OCI-LY3 (cell line): ENCODE measurements at regions not wholly inside any gene's neighbourhood (a gene's known extent, or its start where the extent isn't known, plus 50 kb on each side); places are given as distances from the start of the nearest gene placed in this dataset.
A peak's percentile ranks its signal among the peaks of the same experiment; 100 is the strongest.

Experiments
- H2AFZ ChIP-seq: fragments of 200-600, 300-600 bp; shearing (Covaris generic); 2 replicates; pipeline ENCODE4 v1.6.0; 2014; ENCODE audit warnings: antibody characterized with exemption, low read depth, low read length
- H3K27ac ChIP-seq: fragments of 200-600, 300-600 bp; sonication (generic); 2 replicates; pipeline ENCODE4 v1.5.1; 2014; ENCODE audit warnings: mild to moderate bottlenecking, low read length, moderate library complexity, mixed read lengths
- H3K27me3 ChIP-seq: fragments of 200-600, 300-600 bp; sonication (generic); 2 replicates; pipeline ENCODE4 v1.6.1; 2014; ENCODE audit warnings: low read depth, low read length, mixed read lengths
- H3K36me3 ChIP-seq: fragments of 200-600, 300-600 bp; sonication (generic); replicated peaks from 2 replicates; pipeline ENCODE3; 2014; ENCODE audit warnings: low read depth, low read length, mixed read lengths
- H3K4me1 ChIP-seq: fragments of 300-600, 200-600 bp; sonication (generic); 2 replicates; pipeline ENCODE4 v1.6.1; 2014; ENCODE audit warnings: low read length, mixed read lengths
- H3K4me2 ChIP-seq: fragments of 200-600, 300-600 bp; sonication (generic); 2 replicates; pipeline ENCODE4 v1.6.1; 2014; ENCODE audit warnings: low read length, mixed read lengths
- H3K4me3 ChIP-seq: fragments of 300-600, 200-600 bp; sonication (generic); 2 replicates; pipeline ENCODE4 v1.5.1; 2014; ENCODE audit warnings: antibody characterized with exemption, mild to moderate bottlenecking, low read length, moderate library complexity
- H3K79me2 ChIP-seq: fragments of 300-600, 200-600 bp; shearing (Covaris generic); 2 replicates; pipeline ENCODE4 v1.6.1; 2014; ENCODE audit warnings: mild to moderate bottlenecking, low read length, mixed read lengths
- H3K9ac ChIP-seq: fragments of 300-600, 200-600 bp; shearing (Covaris generic); 2 replicates; pipeline ENCODE4 v1.6.0; 2014; ENCODE audit warnings: mild to moderate bottlenecking, low read length, moderate library complexity
- H3K9me3 ChIP-seq: fragments of 200-600, 300-600 bp; shearing (Covaris generic); 2 replicates; pipeline ENCODE4 v1.6.1; 2014; ENCODE audit warnings: low read length, mixed read lengths; ENCODE audit not compliant: insufficient read depth
- H4K20me1 ChIP-seq: fragments of 200-600, 300-600 bp; sonication (generic); 2 replicates; pipeline ENCODE4 v1.6.1; 2016; ENCODE audit warnings: low read length, mixed read lengths; ENCODE audit not compliant: insufficient read depth
- EZH2phosphoT487 ChIP-seq: fragments of 200-600 bp; shearing (Covaris generic); IDR thresholded peaks from 2 replicates; pipeline ENCODE4 v1.6.1; 2018; ENCODE audit warnings: antibody characterized with exemption, mixed run types, low read depth
- TF ChIP-seq, protein P1 (sequence below): fragments of 200-600, 300-600 bp; sonication (generic); IDR thresholded peaks from 2 replicates; pipeline ENCODE4 v1.5.1; 2014; ENCODE audit warnings: antibody characterized with exemption, low read length, low read depth

DNA sequence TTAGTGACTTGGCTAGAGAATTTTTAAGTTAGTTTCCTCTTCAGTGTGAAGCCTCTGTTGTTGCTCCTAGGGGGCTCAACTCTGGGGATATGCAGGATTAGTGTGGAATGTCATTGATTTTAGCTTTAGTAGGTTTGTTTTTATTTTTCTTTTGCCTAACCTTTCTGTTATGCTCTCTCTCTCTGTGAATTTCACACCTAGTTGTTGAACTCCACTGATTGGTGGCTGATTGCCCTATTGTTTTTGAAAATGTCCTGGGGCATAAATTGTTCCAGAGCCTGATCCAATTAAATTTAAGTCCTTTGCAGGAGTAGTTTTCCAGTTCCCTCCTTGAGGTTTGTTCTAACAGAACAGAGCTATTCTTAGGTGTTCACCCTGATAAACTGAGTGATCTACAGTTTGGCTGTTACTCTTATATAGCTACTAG lies 393.3 kb upstream of the CTSO start:
- H3K36me3 ChIP-seq: no peaks in the 10 kb centered on the region
- no peak overlapping the region for H3K4me3 ChIP-seq
- TF ChIP-seq EZH2phosphoT487: no peak
- TF ChIP-seq, protein P1, sequence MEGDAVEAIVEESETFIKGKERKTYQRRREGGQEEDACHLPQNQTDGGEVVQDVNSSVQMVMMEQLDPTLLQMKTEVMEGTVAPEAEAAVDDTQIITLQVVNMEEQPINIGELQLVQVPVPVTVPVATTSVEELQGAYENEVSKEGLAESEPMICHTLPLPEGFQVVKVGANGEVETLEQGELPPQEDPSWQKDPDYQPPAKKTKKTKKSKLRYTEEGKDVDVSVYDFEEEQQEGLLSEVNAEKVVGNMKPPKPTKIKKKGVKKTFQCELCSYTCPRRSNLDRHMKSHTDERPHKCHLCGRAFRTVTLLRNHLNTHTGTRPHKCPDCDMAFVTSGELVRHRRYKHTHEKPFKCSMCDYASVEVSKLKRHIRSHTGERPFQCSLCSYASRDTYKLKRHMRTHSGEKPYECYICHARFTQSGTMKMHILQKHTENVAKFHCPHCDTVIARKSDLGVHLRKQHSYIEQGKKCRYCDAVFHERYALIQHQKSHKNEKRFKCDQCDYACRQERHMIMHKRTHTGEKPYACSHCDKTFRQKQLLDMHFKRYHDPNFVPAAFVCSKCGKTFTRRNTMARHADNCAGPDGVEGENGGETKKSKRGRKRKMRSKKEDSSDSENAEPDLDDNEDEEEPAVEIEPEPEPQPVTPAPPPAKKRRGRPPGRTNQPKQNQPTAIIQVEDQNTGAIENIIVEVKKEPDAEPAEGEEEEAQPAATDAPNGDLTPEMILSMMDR: no peak
- no peaks in the 10 kb centered on the region for H4K20me1 ChIP-seq
- no peak overlapping the region for H3K27ac ChIP-seq
- no peaks in the 10 kb centered on the region for H3K9me3 ChIP-seq
- H3K4me2 ChIP-seq: no peak overlapping the region
- H3K79me2 ChIP-seq: no peaks in the 10 kb centered on the region
- H3K9ac ChIP-seq: no peak overlapping the region
- no peaks in the 10 kb centered on the region for H3K4me1 ChIP-seq
- H3K27me3 ChIP-seq: no peaks in the 10 kb centered on the region
- H2AFZ ChIP-seq: no peak overlapping the region

DNA sequence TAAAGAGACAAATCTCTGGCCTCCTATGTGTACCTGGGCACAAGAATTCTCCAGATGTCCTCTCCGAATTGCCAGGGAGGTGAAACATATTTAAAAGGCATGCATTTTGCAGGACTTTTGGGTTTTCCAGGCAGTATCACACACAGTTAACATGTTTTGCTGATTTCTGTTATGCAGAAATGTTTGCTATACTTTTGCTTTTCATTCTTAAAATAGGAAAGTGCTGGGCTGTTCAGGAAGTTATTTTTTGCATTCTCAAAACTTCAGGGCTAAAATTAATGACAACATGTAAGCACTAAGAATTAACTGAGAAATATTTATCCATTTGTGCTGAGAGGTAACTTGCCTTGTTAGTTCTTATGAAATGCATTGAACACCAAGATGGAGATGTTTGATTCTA lies 390.7 kb upstream of the CTSO start:
- Histone ChIP-seq H3K27ac (no peak overlapping the region), H3K79me2 (no peaks in the 10 kb centered on the region), H3K9me3 (no peaks in the 10 kb centered on the region), H3K4me2 (no peak overlapping the region), H3K36me3 (no peaks in the 10 kb centered on the region), H3K27me3 (no peaks in the 10 kb centered on the region), H2AFZ (peak overlapping the region; percentile 14; the same call in 1 of the 2 replicates), H3K9ac (no peak overlapping the region), H3K4me1 (no peaks in the 10 kb centered on the region), H4K20me1 (no peaks in the 10 kb centered on the region), H3K4me3 (no peak overlapping the region)
- TF ChIP-seq, protein P1: no peak
- no peak for TF ChIP-seq EZH2phosphoT487

DNA sequence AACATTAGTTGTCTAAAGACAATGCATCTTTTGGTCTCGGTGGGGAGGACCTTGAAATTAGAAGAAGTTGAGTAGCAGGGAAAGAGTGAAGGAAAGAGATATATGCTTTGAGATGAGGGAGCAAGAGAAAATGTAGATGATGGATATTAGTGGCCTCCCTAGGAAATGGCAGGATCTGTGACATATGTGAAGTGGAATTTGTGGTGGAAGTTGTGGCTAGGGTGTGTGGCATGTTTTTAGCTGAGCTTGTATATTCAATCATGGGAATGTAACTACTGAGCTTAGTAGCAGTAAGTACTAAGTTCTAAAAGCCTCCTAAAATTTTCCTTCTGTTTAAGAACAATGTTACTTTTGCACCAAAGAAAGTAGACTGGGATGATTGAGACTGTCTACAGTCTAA lies 382.8 kb upstream of the CTSO start:
- Histone ChIP-seq H3K4me3 (no peak overlapping the region), H3K27me3 (no peaks in the 10 kb centered on the region), H2AFZ (no peak overlapping the region), H3K4me2 (no peak overlapping the region), H3K36me3 (no peaks in the 10 kb centered on the region), H3K79me2 (no peaks in the 10 kb centered on the region), H3K4me1 (no peaks in the 10 kb centered on the region), H3K9ac (no peak overlapping the region), H3K27ac (no peak overlapping the region), H3K9me3 (no peaks in the 10 kb centered on the region), H4K20me1 (no peaks in the 10 kb centered on the region)
- no peak for TF ChIP-seq EZH2phosphoT487
- TF ChIP-seq, protein P1: no peak

DNA sequence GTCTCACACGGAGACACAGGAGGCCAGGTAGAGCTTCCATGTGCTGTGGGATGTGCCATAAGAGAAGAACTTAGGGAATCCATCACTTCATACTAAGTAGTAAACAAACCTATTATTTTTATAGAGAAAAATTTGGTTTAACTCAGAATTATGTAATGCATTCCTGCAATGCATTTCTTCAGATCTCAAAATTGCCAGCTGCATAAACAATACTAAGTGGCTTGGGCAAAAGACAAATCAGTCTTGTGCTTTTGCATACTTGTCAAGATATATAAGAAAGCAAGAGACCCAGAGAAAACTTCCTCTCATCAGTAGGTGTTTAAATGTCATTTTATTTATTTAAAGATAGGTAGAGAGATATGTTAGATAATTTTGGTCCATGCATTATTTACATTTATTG lies 382.1 kb upstream of the CTSO start:
- no peak overlapping the region for H3K9ac ChIP-seq
- no peaks in the 10 kb centered on the region for H3K79me2 ChIP-seq
- no peaks in the 10 kb centered on the region for H3K4me1 ChIP-seq
- H3K9me3 ChIP-seq: no peaks in the 10 kb centered on the region
- no peaks in the 10 kb centered on the region for H3K36me3 ChIP-seq
- H3K27me3 ChIP-seq: no peaks in the 10 kb centered on the region
- no peak overlapping the region for H3K4me3 ChIP-seq
- TF ChIP-seq EZH2phosphoT487: no peak
- TF ChIP-seq, protein P1: no peak
- no peak overlapping the region for H2AFZ ChIP-seq
- H3K4me2 ChIP-seq: no peak overlapping the region
- no peaks in the 10 kb centered on the region for H4K20me1 ChIP-seq
- H3K27ac ChIP-seq: no peak overlapping the region
